ENCODE measurements at regions not wholly inside any gene's neighbourhood (a gene's known extent, or its start where the extent isn't known, plus 50 kb on each side); places are given as distances from the start of the nearest gene placed in this dataset.

DNA sequence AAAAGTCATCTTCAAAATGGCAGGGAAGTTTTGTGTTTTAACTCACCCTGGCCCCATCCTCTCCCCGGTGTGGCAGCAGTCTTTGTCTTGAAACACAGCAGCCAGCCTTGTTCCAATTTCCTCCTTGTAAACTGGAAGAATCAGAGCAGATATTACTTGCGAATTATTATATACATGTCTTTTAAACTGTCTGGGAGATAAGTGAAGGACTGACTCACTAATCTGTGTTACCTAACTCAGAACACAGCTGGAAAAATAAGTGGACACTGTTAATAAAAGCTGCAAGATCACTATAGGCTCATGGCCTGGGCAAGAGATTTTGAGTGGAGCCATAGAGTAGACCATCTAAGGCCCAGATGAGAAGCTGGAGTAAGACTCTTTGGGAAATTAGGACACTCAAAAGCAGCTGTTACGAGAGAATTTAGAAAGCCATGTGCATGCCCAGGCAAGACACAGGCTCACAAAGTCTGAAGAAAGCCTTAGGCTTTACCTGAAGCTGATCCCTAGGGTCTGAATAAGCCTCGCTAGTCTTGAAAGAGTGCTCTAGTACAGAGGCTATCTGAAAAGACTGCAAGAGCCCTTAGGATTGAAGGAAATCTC lies 233.0 kb upstream of the RAB4A start:
- Mint-ChIP-seq H3K9me3 (peaks cover 38% of the 10 kb centered on the region), H3K36me3 (ENCODE audit: low read depth) (no peaks in the 10 kb centered on the region), H3K4me3 (no peak overlapping the region), H3K27ac (no peak overlapping the region), H3K4me1 (ENCODE audit: low read depth) (no peaks in the 10 kb centered on the region), H3K27me3 (ENCODE audit: insufficient read depth) (no peaks in the 10 kb centered on the region; the same call in none of the 2 replicates)
- DNase-seq, result no peak
- TF ChIP-seq, protein P1, sequence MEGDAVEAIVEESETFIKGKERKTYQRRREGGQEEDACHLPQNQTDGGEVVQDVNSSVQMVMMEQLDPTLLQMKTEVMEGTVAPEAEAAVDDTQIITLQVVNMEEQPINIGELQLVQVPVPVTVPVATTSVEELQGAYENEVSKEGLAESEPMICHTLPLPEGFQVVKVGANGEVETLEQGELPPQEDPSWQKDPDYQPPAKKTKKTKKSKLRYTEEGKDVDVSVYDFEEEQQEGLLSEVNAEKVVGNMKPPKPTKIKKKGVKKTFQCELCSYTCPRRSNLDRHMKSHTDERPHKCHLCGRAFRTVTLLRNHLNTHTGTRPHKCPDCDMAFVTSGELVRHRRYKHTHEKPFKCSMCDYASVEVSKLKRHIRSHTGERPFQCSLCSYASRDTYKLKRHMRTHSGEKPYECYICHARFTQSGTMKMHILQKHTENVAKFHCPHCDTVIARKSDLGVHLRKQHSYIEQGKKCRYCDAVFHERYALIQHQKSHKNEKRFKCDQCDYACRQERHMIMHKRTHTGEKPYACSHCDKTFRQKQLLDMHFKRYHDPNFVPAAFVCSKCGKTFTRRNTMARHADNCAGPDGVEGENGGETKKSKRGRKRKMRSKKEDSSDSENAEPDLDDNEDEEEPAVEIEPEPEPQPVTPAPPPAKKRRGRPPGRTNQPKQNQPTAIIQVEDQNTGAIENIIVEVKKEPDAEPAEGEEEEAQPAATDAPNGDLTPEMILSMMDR (IDR thresholded peaks at IDR 0.05), result no peak

DNA sequence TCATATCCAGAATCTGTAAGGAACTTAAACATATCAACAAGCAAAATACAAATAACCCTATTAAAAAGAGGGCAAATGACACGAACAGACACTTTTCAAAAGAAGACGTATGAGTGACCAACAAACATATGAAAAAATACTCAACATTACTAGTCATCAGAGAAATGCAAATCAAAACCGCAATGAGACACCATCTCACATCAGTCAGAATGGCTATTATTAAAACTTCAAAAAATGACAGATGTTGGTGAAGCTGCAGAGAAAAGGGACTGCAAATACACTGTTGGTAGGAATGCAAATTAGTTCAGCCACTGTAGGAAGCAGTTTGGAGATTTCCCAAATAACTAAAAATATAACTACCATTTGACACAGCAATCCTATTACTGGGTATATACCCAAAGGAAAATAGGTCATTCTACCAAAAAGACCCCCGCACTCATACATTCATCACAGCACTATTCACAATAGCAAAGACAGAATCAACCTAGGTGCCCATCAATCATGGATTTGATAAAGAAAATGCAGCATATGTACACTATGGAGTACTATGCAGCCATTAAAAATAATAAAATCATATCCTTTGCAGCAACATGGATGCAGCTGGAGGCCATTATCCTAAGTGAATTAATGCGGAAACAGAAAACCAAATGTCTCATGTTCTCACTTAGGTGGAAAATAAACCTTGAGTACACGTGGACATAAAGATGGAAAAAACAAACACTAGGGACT lies 230.1 kb upstream of the RAB4A start:
- Mint-ChIP-seq H3K9me3 (peaks cover 38% of the 10 kb centered on the region), H3K27me3 (ENCODE audit: insufficient read depth) (no peaks in the 10 kb centered on the region; the same call in 1 of the 2 replicates), H3K27ac (no peak overlapping the region), H3K4me3 (no peak overlapping the region), H3K4me1 (ENCODE audit: low read depth) (no peaks in the 10 kb centered on the region), H3K36me3 (ENCODE audit: low read depth) (no peaks in the 10 kb centered on the region)
- no peak for DNase-seq
- TF ChIP-seq, protein P1 (IDR thresholded peaks at IDR 0.05), result no peak

DNA sequence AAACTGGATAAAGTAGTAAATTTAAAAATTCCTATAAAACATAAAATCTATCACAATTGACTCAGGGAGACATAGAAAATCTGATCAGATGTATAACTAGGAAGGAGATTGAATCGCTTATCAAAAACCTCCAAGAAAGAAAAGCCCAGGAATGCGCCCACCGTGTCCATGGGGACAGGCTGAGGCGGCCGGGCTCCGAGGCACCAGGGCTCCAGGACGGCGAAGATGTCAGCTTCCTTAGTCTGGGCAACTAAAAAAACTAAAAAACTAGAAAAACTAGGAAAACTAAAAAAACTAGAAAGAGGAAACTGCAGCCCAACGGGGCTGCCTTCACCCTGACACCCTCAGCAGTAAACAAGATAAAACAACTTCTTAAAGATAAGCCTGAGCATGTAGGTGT lies 229.0 kb upstream of the RAB4A start:
- Mint-ChIP-seq H3K27ac (no peak overlapping the region), H3K4me1 (ENCODE audit: low read depth) (no peaks in the 10 kb centered on the region), H3K27me3 (ENCODE audit: insufficient read depth) (no peaks in the 10 kb centered on the region; the same call in 1 of the 2 replicates), H3K4me3 (no peak overlapping the region), H3K9me3 (peaks cover 38% of the 10 kb centered on the region), H3K36me3 (ENCODE audit: low read depth) (no peaks in the 10 kb centered on the region)
- TF ChIP-seq, protein P1 (IDR thresholded peaks at IDR 0.05), result no peak
- no peak for DNase-seq

DNA sequence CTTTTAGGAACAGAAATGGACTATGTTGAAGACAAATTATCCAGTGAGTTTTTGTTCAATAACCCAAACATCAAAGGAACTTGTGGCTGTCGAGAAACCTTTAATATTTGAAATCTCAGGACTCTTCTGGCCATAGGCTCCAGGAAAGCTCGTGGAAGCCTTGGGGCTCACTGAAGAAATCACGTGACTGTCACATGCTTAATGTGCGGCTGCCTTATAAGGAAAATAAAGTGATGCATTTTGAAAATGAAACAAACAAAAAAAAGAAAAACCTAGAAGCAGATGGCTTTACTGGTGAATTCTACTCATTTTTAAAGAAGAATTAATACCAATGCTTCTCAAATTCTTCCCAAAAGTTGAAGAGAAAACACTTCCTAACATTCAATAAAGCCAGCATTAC lies 228.4 kb upstream of the RAB4A start:
- Mint-ChIP-seq H3K9me3 (peaks cover 38% of the 10 kb centered on the region), H3K27ac (no peak overlapping the region), H3K36me3 (ENCODE audit: low read depth) (no peaks in the 10 kb centered on the region), H3K4me3 (no peak overlapping the region), H3K27me3 (ENCODE audit: insufficient read depth) (no peaks in the 10 kb centered on the region; the same call in 1 of the 2 replicates), H3K4me1 (ENCODE audit: low read depth) (no peaks in the 10 kb centered on the region)
- TF ChIP-seq, protein P1 (IDR thresholded peaks at IDR 0.05), result no peak
- no peak for DNase-seq

DNA sequence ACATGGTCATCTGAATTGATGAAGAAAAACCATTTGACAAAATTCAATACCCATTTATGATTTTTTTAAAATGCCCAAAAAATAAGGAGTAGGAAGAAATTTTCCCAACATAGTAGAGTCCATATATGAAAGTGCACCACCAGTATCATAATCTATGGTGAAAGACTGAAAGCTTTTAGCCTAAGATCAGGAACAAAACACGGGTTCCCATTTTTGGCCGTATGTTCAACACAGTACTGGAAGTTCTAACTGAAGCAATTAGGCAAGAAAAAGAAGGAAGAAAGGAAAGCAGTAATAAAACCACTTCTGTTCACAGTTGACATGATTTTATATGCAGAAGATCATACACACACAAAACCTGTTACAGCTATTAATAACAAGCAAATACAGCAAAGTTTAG lies 227.8 kb upstream of the RAB4A start:
- Mint-ChIP-seq H3K4me3 (no peak overlapping the region), H3K27ac (no peak overlapping the region), H3K36me3 (ENCODE audit: low read depth) (no peaks in the 10 kb centered on the region), H3K27me3 (ENCODE audit: insufficient read depth) (no peaks in the 10 kb centered on the region; the same call in 1 of the 2 replicates), H3K4me1 (ENCODE audit: low read depth) (no peaks in the 10 kb centered on the region), H3K9me3 (peaks cover 43% of the 10 kb centered on the region)
- TF ChIP-seq, protein P1 (IDR thresholded peaks at IDR 0.05), result no peak
- DNase-seq, result no peak

Data from HFFc6 (cell line).